ENCODE measurements at regions not wholly inside any gene's neighbourhood (a gene's known extent, or its start where the extent isn't known, plus 50 kb on each side); places are given as distances from the start of the nearest gene placed in this dataset.

DNA sequence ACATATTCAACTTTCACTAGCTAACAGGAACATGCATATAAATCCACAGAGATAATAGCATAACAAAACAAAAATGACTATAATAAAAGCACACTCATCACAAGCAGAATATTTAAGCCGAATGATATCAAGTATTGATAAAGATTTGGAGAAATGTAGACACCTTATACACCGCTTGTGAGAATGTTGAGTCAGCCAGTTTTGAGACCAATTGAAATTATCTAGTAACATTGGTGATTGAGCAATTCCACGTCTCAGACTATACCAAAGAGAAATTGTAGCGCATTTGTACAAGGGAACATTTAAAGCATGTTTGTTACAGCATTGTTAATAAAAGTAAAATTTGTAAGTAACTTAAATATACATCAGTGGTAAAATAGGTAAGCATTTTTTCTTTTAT lies 402.9 kb upstream of the FIGN start:
- Histone ChIP-seq H2BK15ac (ENCODE audit: low read length) (no peak overlapping the region), H3K23me2 (ENCODE audit: low read depth, low read length) (no peaks in the 10 kb centered on the region), H3K9ac (replicated peaks in 1 of 4; ENCODE audit: extremely low read depth in 1 of 4, low read depth in 3 of 4, low read length in 3 of 4) (no peak overlapping the region), H2AK5ac (ENCODE audit: low read depth, low read length) (no peak overlapping the region), H3K36me3 (ENCODE audit: control insufficient read depth in 2 of 4, insufficient read depth in 4 of 4, low read length in 3 of 4) (no peaks in the 10 kb centered on the region), H2BK120ac (replicated peaks; ENCODE audit: low read depth, low read length) (no peak overlapping the region), H3K18ac (ENCODE audit: extremely low read depth, low read length) (no peak overlapping the region), H3K14ac (ENCODE audit: insufficient read length) (no peak overlapping the region), H4K8ac (ENCODE audit: extremely low read depth, insufficient read depth, low read length) (no peak overlapping the region), H3K56ac (replicated peaks; ENCODE audit: insufficient read length, low read depth, low read length) (no peak overlapping the region), H3K23ac (ENCODE audit: insufficient read length) (no peak overlapping the region), H3K4ac (replicated peaks; ENCODE audit: insufficient read length, low read depth, low read length) (no peak overlapping the region), H2BK5ac (ENCODE audit: low read depth, low read length) (no peak overlapping the region), H3K9me3 (ENCODE audit: insufficient read depth in 2 of 2, low read depth in 1 of 2, low read length in 1 of 2) (no peaks in the 10 kb centered on the region; a peak in 1 of 4 replicates), H2BK12ac (ENCODE audit: low read depth, low read length) (no peak overlapping the region), H3K4me3 (ENCODE audit: extremely low read depth in 1 of 4, insufficient read depth in 2 of 4, low read depth in 3 of 4, low read length in 4 of 4) (no peak overlapping the region), H3K79me2 (ENCODE audit: control insufficient read depth in 1 of 2, insufficient read depth in 2 of 2, low read length in 2 of 2) (no peaks in the 10 kb centered on the region), H3K27ac (ENCODE audit: low read depth, low read length) (no peak overlapping the region), H4K20me1 (replicated peaks in 1 of 2; ENCODE audit: control insufficient read depth in 1 of 2, insufficient read depth in 2 of 2, low read length in 2 of 2) (no peaks in the 10 kb centered on the region), H2BK20ac (ENCODE audit: low read length) (no peak overlapping the region), H3K79me1 (ENCODE audit: low read depth, low read length) (no peaks in the 10 kb centered on the region), H3K4me2 (ENCODE audit: insufficient read depth in 1 of 2, low read depth in 2 of 2, low read length in 2 of 2) (no peak overlapping the region), H3K4me1 (replicated peaks in 1 of 4; ENCODE audit: control insufficient read depth in 3 of 4, insufficient read depth in 4 of 4, low read length in 3 of 4) (no peaks in the 10 kb centered on the region), H2AFZ (ENCODE audit: low read length) (no peak overlapping the region), H4K5ac (ENCODE audit: insufficient read length, low read depth, low read length) (no peak overlapping the region), H4K91ac (replicated peaks; ENCODE audit: insufficient read length, low read length) (no peak overlapping the region), H3K27me3 (replicated peaks in 1 of 4; ENCODE audit: control insufficient read depth in 3 of 4, extremely low read depth in 1 of 4, insufficient read depth in 3 of 4, low read length in 3 of 4) (no peaks in the 10 kb centered on the region)
- 91% methylated on average over 4 of the region's 4 CpGs; no CpG with 5 or more reads in 1 of the 2 experiments for WGBS, 2 experiments (ENCODE audit: extremely low coverage in 1 of 2, insufficient coverage in 1 of 2, insufficient read length in 1 of 2, insufficient replicate concordance in 2 of 2, low coverage in 1 of 2, low lambda C conversion rate in 2 of 2, missing lambda C conversion rate in 1 of 2)
- no peak for FAIRE-seq
- CTCF ChIA-PET (ENCODE audit: partially characterized antibody), result interaction anchor here (1.4 to 1.6 kb wide), 2 partner anchors 11 kb away, joined by 5 to 6 read pairs; no protein-coding TSS in a partner anchor
- no peak for DNase-seq (ENCODE audit: low read depth in 1 of 2, low spot score in 2 of 2)
- POLR2A ChIA-PET (ENCODE audit: partially characterized antibody), result no interaction called here
- TF ChIP-seq RAD21 (IDR thresholded peaks at IDR 0.05 in 1 of 2, conservative IDR thresholded peaks at IDR 0.05 in 1 of 2; ENCODE audit: low read depth in 2 of 2, low read length in 2 of 2) (no peak), MAX (IDR thresholded peaks at IDR 0.05) (no peak), JUN (IDR thresholded peaks at IDR 0.05; ENCODE audit: low read depth, low read length) (no peak), SP1 (IDR thresholded peaks at IDR 0.05; ENCODE audit: low read depth, low read length) (no peak), MAFK (IDR thresholded peaks at IDR 0.05; ENCODE audit: low read depth, low read length) (no peak), SIN3A (conservative IDR thresholded peaks at IDR 0.05 in 1 of 2, IDR thresholded peaks at IDR 0.05 in 1 of 2; ENCODE audit: low read depth in 1 of 2, low read length in 2 of 2) (no peak), CBX5 (IDR thresholded peaks at IDR 0.05; ENCODE audit: low read depth, low read length) (no peak), RNF2 (IDR thresholded peaks at IDR 0.05; ENCODE audit: borderline replicate concordance, low read depth, low read length, missing control alignments, poor library complexity, severe bottlenecking) (no peak), TCF12 (IDR thresholded peaks at IDR 0.05; ENCODE audit: low read depth, low read length) (no peak), CREB1 (IDR thresholded peaks at IDR 0.05) (no peak), CHD1 (IDR thresholded peaks at IDR 0.05; ENCODE audit: low read depth, low read length) (no peak), SP2 (IDR thresholded peaks at IDR 0.05; ENCODE audit: low read length) (no peak)
- TF ChIP-seq, protein P1, sequence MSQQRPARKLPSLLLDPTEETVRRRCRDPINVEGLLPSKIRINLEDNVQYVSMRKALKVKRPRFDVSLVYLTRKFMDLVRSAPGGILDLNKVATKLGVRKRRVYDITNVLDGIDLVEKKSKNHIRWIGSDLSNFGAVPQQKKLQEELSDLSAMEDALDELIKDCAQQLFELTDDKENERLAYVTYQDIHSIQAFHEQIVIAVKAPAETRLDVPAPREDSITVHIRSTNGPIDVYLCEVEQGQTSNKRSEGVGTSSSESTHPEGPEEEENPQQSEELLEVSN (IDR thresholded peaks at IDR 0.05), result no peak

All from H1 (cell line).